ENCODE measurements at regions not wholly inside any gene's neighbourhood (a gene's known extent, or its start where the extent isn't known, plus 50 kb on each side); places are given as distances from the start of the nearest gene placed in this dataset.

DNA sequence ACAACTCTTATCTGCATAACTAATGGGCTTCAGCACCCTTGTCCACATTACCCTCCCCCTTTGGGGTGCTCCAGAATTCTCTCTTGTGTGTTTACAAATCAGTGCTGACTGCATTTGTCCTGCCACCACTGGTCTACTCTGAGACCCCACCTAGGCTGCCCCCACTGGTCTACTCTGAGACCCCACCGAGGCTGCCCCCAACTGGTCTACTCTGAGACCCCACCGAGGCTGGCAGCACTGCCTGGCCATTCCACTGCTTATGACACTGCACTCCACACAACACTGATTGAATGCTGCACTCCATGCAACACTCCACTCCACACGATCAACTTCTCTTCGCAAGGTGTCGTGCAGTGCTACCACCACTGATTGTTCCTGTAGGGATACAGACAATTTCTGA lies 1459.2 kb upstream of the SLC10A2 start:
- TF ChIP-seq, protein P1, sequence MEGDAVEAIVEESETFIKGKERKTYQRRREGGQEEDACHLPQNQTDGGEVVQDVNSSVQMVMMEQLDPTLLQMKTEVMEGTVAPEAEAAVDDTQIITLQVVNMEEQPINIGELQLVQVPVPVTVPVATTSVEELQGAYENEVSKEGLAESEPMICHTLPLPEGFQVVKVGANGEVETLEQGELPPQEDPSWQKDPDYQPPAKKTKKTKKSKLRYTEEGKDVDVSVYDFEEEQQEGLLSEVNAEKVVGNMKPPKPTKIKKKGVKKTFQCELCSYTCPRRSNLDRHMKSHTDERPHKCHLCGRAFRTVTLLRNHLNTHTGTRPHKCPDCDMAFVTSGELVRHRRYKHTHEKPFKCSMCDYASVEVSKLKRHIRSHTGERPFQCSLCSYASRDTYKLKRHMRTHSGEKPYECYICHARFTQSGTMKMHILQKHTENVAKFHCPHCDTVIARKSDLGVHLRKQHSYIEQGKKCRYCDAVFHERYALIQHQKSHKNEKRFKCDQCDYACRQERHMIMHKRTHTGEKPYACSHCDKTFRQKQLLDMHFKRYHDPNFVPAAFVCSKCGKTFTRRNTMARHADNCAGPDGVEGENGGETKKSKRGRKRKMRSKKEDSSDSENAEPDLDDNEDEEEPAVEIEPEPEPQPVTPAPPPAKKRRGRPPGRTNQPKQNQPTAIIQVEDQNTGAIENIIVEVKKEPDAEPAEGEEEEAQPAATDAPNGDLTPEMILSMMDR (IDR thresholded peaks at IDR 0.05) = no peak
- no peak for TF ChIP-seq POLR2AphosphoS5 (IDR thresholded peaks at IDR 0.05)

Measured in breast epithelium (tissue), 3 donors.